A549 (cell line): ENCODE measurements at regions not wholly inside any gene's neighbourhood (a gene's known extent, or its start where the extent isn't known, plus 50 kb on each side); places are given as distances from the start of the nearest gene placed in this dataset.

Experiments used
- BHLHE40 ChIP-seq: IDR thresholded peaks from 2 replicates; pipeline ENCODE4 v1.6.1; 2012; ENCODE audit warnings: low read depth, low read length, inconsistent platforms
- CTCF ChIP-seq: fragments of >200 bp; sonication (Bioruptor Twin); formaldehyde crosslinking; IDR thresholded peaks from 3 replicates; pipeline ENCODE4 v1.5.1; 2016
- EP300 ChIP-seq, 2 experiments: fragments of >200 bp; sonication (Bioruptor Twin); formaldehyde crosslinking; IDR thresholded peaks; 2 replicates in 1 of 2; 3 replicates in 1 of 2; pipeline ENCODE4 v1.6.1; 2016 to 2017
- POLR2A ChIP-seq: IDR thresholded peaks from 2 replicates; pipeline ENCODE4 v1.6.1; 2012; ENCODE audit warnings: mild to moderate bottlenecking, low read length

- TF ChIP-seq EP300 (IDR thresholded peaks at IDR 0.05) (no peak), CTCF (no peak), POLR2A (no peak), BHLHE40 (no peak)
Measured at GRCh38 chr21:16020878-16021277, 291.1 kb downstream of the USP25 start.
